LNCAP (cell line): ENCODE measurements at regions not wholly inside any gene's neighbourhood (a gene's known extent, or its start where the extent isn't known, plus 50 kb on each side); places are given as distances from the start of the nearest gene placed in this dataset.

Source experiments
- CTCF ChIP-seq: fragments of 450-650 bp; IDR thresholded peaks from 2 replicates; pipeline ENCODE4 v1.5.1; 2017; ENCODE audit warnings: mild to moderate bottlenecking

- no peak for TF ChIP-seq CTCF
These were observed 63.9 kb upstream of the PAX8 start for GRCh38 chr2:113342650-113343049.

- no peak for TF ChIP-seq CTCF
These were observed 62.6 kb upstream of the PAX8 start for GRCh38 chr2:113341191-113341869.

GRCh38 chr2:113337809-113338208, 59.1 kb upstream of the PAX8 start:
- no peak for TF ChIP-seq CTCF

GRCh38 chr2:113334147-113334546, 55.4 kb upstream of the PAX8 start:
- no peak for TF ChIP-seq CTCF
